Right lung (tissue), 2 donors: ENCODE measurements at regions not wholly inside any gene's neighbourhood (a gene's known extent, or its start where the extent isn't known, plus 50 kb on each side); places are given as distances from the start of the nearest gene placed in this dataset.

ENCODE experiments used
- DNase-seq, 2 donors: peaks; one replicate each; pipeline ENCODE4 v3.0.0-alpha.2; 2013

DNA sequence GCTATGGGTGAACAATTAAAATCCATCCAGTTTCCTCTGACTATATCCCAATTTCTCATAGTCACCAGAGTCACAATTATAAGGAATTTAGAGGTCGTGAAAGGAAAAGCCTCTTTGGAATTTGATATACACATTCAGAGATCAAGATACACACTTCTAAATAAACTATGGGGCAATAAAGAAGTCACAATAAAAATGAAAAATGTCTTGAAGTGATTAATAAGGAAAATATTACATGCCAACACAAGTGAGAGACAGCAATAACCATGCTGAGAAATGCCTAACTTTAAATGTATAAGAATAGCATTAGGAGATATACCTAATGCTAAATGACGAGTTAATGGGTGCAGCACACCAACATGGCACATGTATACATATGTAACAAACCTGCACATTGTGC is 54.9 kb upstream of the ADAMTS19 start:
- no peak for DNase-seq

DNA sequence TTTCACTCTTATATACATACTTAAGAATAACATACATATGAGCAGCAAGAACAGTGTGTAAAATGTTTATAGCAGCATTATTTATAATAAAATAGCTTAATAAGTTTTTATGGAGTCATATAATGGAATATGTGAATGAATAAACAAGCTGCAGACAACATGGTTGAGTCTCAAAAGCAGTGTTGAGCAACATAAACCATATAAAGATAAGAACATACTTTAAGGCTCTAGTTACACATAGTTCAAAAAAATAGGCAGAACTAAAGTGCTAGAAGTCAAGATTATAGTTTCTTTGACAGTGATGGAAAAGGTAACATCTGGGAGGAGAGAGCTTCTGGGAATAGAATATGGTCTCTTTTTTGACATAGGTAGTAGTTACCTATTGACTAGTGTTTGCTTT is 53.7 kb upstream of the ADAMTS19 start:
- no peak for DNase-seq
